Pons (tissue), 1 donor: ENCODE measurements at regions not wholly inside any gene's neighbourhood (a gene's known extent, or its start where the extent isn't known, plus 50 kb on each side); places are given as distances from the start of the nearest gene placed in this dataset.

Experiments used
- DNase-seq: peaks from one replicate; pipeline ENCODE4 v3.0.0-alpha.2; 2016; ENCODE audit warnings: low spot score

DNA sequence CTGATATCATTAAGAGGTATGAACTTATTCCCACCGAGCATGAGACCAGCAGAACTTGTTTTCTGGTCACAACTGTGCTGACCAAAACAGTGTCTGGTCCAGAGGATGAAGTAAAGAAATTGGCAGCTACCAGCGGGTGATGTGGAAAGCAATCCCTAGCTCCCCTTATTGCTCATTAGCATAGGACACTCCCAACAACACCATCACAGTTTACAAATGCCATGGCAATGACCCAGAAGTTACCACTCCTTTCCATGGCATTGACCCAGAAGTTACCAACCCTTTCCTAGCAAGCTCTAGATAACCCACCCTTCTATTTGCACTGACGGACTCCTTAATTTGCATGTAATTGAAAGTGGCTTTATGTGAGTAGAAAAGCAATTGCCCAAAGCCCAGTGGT, 1856.1 kb downstream of the OLFM4 start:
- no peak for DNase-seq

DNA sequence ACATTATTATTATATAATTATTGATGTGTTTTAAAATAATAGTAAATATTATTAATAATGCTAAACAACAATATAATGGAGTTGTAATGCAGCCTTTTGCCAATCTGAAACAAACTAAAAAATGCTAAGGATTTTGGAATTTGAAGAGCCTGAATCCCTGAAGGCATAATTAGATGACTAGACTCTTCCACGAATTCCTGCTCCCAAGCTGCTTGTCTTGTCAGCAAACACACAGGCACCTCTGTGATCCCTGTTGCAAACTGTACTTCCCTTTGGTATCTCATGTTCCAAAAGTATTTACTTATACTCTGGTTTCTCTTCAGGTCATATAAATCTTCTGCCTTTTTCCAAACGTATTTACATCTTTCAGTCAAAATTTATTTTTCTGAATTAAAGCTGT, 1862.4 kb downstream of the OLFM4 start:
- DNase-seq, result no peak

DNA sequence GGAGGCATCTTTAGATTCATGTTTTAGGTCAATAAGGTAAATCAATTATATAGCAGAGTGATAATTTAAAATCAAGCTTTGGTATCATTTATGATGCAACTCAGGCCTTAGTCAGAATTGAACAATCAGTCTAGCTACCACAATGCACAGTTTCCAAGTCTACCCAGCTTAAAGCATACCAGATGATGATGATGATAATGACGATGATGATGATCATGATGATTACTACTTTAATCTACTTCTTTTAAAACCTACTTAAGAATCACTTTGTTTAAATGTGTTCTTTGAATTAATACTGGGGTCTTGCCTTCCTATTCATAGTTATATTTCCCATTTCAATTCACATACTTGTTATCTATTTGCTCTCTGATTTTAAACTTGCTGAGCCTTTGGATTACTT, 1872.7 kb downstream of the OLFM4 start:
- no peak for DNase-seq

DNA sequence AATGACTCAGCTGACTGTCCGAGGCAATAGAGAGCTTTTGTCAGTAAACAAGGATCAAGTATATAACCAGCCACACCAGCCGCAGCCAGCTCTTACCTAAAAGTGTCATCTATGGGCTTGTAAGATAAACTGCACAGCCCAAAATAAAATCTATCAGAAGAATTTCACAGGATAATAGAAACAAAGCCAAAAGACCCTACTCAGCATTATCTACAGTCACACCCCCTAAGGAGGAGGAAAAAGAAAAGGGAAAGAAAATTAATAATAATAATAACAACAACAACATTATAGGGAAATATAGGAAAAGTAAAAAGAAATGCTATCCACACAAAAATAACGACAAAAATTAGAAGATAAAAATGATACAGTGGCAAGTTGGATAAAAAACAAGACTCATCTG, 1883.8 kb downstream of the OLFM4 start:
- no peak for DNase-seq

DNA sequence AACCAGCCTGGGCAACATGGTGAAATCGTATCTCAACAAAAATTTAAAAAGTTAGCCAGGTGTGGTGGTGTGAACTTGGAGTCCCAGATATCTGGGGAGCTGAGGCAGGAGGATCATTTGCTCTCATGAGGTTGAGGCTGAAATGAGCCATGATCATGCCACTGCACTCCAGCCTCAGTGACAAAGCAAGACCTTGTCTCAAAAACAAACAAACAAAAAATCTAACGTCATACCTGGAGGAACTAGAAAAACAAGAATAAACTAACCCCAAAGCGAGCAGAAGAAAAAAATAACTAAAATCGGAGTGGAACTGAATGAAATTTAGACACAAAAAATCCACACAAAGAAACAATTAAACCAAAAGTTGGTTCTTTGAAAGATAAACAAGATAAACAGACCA, 1885.1 kb downstream of the OLFM4 start:
- DNase-seq, result no peak

DNA sequence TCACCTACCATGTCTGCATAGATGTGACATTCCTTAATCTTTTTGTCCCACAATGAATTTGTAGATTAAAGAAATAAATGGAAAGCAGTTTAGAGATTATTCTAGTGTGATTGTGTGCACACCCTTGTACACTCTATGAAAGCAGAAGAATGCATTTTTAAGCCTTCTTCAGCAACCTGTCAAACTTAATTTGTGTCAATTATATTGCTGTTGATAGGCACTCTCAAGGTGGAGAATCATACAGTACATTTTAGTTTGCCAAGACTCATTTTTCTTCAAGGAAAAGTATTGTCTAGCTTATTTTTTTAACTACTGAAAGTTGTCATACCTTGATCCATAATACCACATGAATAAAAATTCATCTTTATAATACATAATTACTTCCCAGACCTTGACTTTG, 1898.9 kb downstream of the OLFM4 start:
- no peak for DNase-seq

DNA sequence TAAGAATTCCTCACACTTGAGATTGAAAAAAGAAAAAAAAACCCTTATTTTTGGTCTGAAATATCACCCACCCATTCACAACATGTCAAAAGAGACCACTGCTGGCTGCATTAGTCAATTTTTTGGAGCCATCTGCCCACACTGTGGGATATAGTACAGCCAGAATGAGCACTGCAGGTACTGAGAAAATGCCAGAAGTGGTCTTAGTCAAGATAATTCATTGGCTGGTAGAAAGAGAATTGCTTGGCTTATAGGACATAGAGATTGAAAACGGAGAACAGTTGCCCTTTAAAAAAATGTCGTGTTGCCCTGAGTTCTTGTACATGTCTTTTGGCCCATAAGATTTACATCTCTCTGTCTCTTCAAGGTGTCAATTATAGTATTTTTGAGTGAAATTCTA, 1899.5 kb downstream of the OLFM4 start:
- peak; percentile 5 for DNase-seq

DNA sequence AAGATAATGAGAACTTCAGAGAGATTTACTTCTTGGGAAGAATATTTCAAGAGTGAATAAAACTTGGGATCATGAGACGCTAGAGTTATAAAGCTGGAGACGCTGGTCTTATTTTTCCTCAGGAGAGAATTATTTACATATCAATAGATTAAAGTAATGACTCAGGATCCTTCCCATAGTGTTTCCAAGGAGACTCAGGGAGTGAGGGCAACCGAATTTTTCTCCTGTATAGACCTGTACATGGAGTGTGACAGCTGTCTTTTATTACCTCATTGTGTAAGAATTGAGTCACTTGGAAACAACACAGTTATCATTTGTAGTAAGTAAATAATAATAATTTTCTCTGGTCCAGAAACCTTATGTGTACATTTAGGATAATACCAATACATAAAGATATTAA, 1905.5 kb downstream of the OLFM4 start:
- no peak for DNase-seq

DNA sequence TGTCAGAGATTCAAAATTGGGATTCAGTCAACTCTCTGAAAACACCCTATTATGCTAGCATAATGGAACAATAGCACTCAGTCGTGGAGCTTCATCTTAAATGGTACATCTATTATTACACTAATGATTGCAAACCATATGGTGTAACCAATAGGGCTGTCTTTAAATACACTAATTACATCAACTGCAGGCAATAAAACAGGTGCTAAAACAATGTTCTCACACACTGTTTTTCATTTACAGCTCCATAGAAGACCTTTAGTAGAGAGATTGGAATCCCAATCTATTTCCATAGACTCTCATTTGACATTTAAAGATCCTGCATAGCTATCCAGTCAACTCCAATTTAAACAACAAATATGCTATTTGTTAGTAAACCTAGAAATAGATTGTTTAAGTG, 1917.4 kb downstream of the OLFM4 start:
- DNase-seq, result no peak

DNA sequence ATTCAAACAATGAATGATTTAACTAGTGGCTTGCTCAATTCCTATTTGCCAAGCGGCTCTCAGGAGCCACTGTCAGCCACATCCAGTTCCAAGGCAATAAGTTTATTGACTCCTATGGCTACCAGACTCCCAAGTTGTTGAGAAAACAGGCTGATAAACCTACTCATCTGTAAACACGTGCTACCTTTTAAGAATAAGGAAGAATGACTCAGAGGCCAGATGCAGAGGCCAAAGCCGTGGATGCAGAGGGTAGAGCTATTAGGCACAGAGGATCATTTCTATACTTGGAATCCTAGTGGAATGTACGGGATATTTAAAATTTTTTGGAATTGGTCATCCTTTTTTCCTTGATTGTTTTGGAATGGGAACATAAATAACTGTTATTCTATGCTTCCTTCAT, 1921.1 kb downstream of the OLFM4 start:
- DNase-seq, result no peak

DNA sequence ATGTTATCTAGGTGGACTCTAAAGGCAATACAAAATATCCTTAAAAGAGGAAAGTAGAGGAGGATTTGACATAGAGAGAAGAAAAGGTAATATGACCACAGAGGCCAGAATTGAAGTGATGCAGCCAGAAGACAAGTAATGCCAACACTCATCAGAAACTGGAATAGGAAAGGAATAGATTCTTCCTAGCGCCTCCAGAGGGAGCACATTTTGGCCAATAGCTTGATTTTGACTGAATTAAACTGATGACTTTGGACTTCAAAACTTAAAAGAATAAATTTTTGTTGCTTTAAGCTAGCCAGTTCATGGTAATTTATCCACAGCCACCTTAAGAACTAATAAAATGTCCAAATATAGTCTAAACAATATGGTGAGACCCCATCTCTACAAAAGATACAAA, 1921.9 kb downstream of the OLFM4 start:
- DNase-seq, result no peak

DNA sequence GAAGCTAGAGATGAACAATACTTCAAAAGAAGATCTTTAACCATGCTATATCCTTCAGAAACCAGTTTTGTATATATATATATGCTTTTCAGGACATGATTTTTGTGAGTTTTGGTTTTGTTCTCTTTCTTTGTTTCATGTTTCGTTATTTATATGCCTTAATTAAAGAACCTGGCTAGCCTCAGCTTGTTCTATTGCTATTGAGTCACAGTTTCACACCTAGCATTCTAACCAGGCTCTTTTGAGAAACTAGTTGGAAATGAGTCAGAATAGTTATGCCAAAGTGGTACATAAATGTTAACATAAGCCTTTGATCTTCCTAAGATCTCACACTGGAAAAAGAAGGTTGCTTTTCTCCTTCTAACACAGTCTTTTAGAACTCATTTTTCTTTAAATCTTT, 1925.2 kb downstream of the OLFM4 start:
- DNase-seq, result no peak

DNA sequence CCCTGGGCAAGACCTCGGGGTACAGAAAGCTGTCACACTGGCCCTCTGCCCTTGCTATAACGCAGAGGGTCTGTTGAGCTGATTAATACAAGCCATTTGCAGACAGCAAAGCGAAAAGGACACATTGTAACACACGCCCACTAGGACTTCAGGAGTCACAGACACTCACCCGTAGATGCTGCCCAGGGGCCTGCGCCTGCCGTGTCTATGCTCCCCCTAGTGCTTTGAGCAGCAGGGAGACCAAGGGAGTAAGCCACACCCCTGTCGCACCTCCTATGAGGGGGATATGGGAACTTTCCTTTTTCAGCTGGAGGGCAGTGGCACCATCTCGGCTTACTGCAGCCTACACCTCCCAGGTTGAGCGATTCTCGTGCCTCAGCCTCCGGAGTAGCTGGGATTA, 1930.2 kb downstream of the OLFM4 start:
- no peak for DNase-seq

DNA sequence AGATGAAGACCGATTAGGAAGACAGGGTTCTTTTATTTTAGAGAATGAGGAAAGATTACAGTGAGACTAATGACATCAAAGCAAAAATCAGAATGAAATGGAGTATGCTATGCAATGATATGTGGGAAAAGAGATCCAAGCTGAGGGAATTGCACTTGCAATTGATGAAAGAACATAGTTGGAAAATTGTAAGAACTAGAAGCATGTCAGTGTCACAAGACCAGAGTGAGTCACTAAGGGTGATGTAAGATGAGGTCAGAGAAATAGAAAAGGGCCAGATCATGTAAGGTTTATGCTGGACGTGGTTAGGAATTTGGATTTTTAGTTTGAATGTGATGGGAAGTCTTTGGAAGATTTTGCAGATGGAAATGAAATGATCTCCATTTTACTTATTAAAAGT, 1937.3 kb downstream of the OLFM4 start:
- no peak for DNase-seq

DNA sequence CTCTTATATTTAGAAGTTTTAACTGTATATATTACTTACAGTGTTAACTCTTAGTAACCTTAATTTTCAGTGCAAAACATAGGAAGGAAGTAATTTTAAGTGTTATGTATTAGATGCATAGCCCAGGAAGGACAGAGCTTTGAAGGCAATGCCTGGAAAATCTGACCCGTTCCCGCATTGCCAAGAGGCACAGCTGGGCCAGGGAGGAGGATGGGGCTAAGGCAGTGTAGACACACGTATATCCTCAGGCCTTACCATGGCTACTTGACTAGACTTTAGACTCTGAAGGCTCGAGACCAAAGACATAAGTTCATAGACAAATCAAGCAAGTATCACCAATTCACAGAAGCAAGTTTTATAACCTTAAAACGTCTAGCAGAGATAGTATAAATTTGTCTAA, 1944.2 kb downstream of the OLFM4 start:
- DNase-seq, result no peak

DNA sequence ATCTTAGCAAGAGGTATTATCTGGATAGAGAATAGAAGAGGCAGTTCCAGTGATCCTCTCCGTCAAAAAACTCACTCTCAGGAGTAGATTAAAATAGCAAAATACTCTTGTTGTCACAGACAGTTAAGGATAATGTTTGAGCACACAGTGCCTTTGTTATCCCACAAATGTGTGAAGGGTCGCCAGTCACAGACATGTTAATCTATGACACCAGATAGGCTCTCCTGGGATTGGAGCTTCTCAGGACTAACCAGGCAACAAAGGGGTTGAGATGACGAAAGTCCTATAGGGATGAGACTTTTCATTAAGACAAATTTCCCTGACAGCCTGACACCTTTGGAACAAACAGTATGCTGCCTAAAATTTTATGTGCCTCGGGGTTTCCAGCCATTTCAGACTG, 1947.1 kb downstream of the OLFM4 start:
- no peak for DNase-seq

DNA sequence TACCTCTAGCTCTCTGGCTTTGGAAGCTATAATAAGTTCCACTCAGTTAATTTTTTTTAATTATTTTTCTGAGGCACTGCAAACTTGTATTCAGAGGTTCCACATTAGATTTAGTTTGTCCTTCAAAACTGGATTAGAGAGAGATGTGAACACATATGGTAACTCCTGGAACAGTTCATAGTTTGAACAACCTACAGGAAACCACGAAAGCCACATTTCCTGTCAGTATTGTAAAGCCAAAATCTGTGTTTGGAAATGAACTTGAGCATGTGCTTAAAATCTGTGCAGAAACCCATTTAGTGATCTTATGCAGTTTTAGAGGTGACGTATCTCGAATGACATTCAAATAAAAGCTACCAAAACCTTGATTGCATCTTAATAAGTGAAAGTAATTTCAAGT, 1952.0 kb downstream of the OLFM4 start:
- DNase-seq, result no peak

DNA sequence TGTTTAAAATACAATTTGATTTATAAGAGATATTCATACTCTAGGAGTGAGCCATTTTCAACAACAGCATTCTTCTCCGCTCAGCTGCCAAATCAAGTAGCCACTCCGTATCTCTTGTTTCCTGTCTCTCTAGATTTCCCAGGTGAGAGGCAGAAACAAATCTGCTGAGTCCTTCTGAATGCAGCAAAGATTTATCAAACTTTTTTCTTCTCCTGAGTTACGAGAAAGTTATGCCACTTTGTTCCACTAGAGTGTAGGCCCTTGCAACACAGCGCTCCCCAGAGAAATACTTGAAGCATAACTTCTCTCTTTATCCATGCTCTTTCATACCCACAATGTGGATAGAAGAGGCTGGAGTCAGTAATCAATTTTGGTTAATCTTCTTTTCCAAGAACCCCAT, 1960.8 kb downstream of the OLFM4 start:
- no peak for DNase-seq

DNA sequence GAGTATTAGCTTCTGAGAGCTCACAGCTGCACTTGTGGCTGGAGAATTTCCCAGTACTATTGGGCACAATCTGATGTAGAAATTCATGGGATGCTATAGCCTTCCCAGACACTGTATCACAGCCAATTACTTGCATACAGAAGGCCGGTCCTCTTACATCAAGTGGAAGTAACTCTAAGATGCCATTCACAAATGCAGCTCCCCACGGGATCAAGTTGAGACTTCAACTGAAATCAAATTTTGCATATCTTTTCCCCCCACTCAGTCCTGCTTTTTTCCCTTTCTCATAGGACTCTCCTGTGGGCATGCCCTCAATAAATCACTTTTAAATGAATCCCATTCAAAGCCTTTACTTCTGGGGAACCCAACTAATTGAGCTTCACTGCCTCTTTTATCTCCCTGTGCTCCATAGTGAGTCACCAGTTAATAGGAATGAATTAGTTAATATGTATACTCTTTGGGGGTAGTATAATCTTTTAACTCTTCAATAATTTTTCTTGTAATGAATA, 1970.8 kb downstream of the OLFM4 start:
- no peak for DNase-seq

DNA sequence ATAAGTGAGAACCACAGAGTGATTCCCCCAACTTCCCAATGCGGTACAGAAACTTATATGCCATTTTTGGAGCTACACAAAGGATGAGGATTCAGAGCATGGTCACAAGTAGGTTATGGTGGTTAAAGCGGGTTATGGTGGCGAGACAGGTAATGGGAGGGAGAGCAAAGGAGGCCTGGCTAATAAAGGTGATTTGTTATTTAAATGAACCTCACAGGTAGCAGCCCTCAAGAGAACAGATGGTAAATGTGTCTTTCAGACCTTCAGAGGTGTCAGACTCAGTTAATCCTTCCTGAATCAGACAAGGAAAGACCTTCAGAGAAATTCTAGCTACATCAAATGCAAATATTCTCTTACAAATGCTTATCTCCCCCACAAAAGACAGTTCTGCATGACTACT, 1971.4 kb downstream of the OLFM4 start:
- no peak for DNase-seq

DNA sequence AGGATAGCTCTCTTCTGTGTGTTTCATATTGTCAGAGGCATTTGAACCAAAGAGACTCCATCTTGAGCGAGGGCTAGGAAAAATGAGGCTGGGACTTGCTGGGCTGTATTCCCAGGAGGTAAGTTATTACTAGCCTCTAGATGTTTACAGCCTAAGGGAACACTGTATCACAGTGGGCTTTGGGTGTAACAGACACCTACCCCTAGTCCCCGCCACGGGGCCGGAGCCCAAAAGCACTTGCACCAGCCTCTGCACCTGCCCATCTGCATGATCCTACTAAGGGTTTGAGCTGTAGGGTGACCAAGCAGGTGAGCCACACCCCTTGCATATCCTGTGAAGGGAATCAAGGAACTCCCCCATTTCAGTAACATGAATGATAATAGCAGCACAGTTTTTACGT, 1972.2 kb downstream of the OLFM4 start:
- no peak for DNase-seq

DNA sequence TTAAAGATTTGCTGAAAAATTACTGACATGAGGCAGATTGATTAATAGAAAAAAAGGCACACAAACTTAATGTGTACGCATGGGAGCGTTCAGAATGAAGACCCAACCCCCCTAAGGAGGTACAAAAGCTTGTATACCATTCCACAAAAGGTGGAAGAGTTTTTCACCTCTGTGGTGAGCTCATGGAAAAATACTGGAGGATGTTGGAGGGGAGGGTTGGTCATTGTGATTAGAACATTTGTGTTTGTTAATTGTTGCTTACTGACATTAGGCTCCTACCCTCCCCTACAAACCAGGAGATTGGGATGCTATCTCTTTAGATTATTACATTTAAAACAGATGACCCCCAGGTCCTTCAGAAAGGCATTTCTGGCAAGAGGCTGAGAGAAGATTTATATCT, 1973.3 kb downstream of the OLFM4 start:
- no peak for DNase-seq

DNA sequence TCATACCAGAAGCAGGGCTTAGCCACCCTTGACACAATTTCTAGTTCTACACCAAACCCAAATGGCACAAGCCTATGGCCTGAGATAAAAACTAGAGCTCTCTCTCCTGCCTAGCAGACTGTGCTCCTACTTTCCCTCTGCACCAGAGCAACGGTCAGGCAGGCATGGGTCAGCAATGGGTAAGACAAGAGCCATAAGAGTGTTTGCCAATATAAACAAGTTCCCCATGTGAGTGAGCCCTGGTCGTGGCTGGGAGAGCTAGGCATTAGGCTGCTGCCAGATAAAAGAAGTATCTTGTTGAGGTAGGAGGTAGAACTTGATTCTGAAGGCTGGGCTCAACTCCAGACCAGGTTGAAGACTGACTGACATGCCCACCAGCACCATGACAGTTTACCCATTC, 1979.1 kb downstream of the OLFM4 start:
- DNase-seq, result no peak

DNA sequence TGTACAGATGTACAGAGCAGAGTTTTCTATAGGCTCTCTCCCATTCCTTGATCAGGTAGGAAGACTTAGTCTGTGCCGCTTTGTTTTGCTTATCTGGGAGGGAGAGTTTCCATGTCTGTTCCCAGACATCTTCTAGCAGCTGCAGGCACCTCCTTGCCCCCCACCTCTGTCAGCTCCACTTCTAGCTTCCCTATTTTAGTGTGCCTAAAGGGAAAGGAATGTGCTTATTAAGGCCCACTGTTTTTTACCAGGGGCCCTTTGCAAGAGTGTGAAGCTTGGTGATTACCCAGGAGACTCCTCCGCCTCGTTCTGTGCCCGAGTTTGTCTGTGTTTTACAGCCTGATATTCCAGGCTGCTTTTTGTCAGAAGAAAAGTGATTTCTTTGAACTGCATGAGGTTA, 1984.4 kb downstream of the OLFM4 start:
- no peak for DNase-seq

DNA sequence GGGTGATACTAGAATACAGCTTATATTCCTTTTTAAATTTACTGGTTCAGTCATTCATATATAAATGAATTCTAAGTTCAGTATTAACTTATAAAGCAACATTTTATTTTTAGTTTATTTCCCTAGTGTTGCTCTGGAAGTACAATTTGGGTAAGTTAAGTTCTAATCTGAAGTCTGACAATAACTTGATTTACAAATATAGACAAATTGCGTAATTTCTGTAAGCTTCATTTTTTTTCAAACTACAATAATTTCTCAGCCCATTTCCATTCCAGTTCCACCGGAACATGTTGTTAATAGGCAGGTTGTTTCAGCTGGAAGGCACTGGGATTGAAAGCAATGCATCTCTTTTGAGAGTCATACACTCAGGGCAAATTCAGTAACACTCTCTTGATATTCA, 2000.7 kb downstream of the OLFM4 start:
- DNase-seq, result no peak
